ENCODE measurements at regions not wholly inside any gene's neighbourhood (a gene's known extent, or its start where the extent isn't known, plus 50 kb on each side); places are given as distances from the start of the nearest gene placed in this dataset.

DNA sequence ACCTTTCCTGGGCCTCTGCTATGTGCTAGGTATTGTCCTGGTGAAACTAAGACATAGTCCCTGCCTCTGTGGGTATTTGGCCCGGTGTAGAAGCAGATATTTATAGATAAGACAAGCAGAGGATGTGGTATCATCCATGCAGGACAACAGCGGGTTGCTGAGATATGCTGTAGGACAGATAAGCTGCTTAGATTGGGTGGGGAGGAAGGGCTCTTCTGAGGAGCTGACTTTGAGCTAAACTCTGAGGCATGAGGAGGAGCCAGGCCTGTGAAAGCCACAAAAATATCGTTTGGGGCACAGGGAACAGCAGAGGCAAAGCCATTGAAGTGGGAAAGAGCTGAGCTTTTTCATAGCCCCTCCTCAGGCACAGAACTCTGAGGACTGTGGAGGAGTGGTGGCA is 492.5 kb upstream of the CFAP20DC start:
- DNase-seq (ENCODE audit: low spot score) = no peak

DNA sequence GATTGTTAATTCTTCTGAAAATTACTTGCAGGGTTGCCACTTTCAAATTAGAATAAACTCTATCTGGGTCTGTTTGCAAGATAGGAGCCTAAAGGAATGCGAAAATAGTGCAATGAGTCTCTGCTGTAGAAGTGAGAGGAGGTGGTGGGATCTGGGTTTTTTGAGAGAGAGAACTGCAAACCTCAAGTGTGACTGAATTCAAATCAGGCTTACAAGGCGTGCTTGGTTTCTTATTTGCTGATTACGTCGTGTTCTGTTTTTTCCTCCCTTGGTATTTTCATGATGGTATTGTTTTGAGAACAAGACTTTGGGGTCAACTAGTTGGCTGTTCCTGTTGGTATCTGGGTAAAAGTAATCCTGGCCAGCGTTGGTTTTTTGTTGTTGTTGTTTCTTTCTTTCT is 490.9 kb upstream of the CFAP20DC start:
- DNase-seq (ENCODE audit: low spot score) = no peak

GRCh38 chr3:59540241-59540640 is 490.4 kb upstream of the CFAP20DC start:
- DNase-seq (ENCODE audit: low spot score) = no peak

- no peak for DNase-seq (ENCODE audit: low spot score)
These were observed 489.1 kb upstream of the CFAP20DC start for GRCh38 chr3:59538753-59539432.

DNA sequence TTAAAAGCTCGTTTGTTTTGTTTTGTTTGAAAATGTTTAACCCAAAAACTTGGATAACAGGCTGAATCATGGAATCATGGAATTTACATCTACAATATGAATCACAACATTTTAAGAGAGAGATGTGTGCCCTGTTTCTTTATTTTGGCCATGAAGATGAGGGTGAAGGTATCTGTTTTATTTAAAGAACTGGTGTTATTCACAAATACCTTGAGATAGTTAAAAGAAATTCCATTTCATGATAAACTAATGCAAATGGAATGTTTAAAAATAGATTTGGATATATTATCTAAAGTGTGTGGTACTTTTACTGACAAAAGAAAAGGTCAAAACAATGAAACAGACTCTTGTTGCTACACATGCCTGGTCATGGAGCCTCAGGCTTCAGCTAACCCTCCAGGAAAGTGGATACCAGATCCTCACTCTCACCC is 486.0 kb upstream of the CFAP20DC start:
- DNase-seq (ENCODE audit: low spot score) = no peak

- no peak for DNase-seq (ENCODE audit: low spot score)
These were observed 482.2 kb upstream of the CFAP20DC start for GRCh38 chr3:59531994-59532393.

DNA sequence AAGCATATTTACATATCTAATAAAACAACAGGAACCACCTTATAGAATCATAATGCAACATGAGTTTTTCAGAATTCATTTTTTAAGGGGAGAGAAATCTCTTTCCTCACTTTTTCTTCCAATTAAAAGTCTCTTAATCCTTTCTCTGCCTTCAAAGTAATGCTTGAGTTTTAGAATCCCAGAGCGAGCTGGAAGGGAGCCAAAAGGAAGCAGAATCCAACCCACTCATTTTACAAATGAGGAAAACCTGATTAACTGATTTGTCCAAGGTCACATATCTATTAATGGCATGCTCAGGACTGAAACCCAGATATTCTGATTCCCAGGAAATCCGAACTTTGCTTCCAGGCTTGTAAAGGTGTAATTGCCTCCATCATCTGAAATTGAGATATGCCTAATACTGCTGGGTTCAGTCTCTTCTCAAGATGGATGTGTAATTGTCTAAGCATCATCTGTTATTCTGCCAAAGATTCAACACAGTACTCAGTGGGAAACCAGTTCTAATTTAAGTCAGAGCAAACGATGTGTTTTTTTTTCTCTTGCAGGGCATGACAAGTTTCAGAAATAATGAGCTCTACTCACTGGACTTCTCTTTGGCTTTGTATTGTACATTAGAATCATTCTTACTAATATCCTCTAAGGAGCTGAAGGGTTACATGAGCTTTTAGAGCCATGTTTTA is 481.4 kb upstream of the CFAP20DC start:
- no peak for DNase-seq (ENCODE audit: low spot score)

GRCh38 chr3:59528251-59528650 is 478.4 kb upstream of the CFAP20DC start:
- no peak for DNase-seq (ENCODE audit: low spot score)

DNA sequence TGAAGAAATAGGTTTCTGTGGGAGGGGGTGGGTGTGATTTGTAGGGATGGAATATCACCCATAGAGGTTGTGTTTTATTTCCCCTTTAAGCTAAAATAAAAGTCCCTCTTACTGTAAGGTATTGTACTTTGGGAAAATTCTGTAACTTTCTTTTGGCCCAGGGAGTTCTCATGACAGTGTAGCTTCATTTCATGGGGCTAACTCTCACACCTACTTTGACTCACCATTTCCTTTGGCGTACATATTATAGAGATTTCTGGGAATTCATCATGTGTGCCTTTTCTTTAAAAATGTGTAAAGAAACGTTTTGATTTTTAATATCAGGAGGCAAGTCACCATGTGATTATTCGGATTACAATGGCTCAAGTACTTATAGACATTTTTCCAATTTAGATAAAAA is 477.7 kb upstream of the CFAP20DC start:
- DNase-seq (ENCODE audit: low spot score) = no peak

DNA sequence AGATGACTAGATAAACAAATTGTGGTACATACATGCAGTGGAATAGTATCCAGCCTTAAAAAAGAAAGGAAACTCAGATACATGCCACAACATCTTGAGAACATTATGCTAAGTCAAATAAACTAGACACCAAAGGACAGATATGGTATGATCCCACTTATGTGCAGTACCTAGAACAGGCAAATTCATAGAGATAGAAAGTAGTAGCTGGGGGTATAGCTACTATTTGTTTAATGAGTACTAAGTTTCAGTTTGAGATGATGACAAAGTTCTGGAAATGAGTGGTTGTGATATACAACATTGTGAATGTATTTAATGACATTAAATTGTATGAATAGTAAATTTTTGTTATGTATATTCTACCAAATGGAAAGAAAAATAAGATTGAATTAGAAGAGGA is 477.2 kb upstream of the CFAP20DC start:
- DNase-seq (ENCODE audit: low spot score) = no peak

DNA sequence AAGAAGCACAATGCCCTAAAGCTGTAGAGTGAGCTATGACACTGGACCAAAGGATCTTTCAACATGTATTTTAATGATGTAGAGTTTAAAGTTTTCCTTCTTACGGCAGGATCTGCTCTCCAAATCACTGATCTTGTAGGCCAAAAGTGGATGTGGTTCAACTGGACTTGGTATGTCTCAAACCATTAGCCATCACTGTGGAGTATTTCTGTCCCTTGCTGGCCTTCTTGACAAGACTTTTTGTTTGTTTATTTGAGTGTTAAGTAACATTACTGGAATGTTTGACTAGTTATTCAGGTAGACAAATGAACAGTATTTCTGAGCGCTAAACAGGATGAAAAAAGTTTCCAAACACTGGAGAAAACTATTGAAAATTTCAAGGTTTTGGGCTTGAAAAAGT is 472.7 kb upstream of the CFAP20DC start:
- no peak for DNase-seq (ENCODE audit: low spot score)

DNA sequence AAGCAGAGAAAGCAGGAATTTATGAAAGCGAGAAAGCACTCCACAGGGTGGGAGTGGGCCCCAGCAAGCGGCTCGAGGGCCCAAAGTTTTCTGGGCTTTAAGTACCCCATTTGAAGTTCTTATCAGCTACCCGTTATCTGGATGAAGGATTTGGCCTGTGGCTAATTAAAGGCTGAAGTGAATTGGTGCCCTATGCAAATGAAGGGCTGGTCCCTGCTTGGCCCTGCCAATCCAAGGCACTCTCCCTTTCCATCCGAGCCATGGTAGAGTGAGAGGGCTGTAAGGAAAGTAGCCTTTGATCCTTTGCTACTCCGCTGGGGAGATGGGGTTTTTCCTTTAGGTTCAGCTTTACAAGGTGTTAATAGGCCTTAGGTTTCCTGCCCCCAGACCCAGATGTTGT is 469.3 kb upstream of the CFAP20DC start:
- no peak for DNase-seq (ENCODE audit: low spot score)

DNA sequence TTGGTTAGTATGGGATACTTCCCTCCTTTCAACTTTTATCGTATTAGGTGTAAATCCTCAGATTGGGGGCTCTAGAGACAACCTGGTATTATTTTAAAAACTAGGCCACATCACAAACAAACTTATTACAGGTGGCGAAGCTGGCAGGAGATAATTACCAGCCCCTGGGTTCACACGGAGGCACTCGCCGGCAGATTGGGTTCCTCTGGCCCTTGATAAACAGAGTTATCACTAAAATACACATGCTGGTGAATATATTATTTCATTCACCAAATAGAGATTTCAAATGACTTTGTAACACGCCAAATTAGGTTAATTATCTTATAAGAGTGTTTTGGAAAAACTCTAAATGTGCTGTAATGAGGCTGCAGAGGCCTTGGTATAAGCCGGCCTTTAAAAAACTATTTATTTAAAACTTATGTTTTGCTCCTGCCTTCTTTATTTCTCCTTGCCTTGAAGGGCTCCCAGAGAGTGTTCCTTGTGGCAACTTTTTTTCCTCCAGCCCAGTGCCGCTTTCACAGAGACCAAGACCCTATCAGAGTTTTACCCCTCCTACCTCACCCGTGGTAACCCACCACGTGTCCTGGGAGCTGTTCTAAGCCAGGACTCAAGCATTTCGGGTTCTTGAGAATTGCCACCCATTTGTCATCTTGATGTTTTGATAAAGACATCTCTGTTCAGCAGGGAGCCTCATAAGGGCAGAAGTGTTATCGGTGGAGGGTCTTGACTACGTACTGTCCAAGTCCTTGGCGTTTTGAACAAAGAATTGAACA is 468.6 kb upstream of the CFAP20DC start:
- DNase-seq (ENCODE audit: low spot score) = no peak

- DNase-seq (ENCODE audit: low spot score) = no peak
These were observed 467.6 kb upstream of the CFAP20DC start for GRCh38 chr3:59517388-59517787.

GRCh38 chr3:59515966-59516365 is 466.1 kb upstream of the CFAP20DC start:
- no peak for DNase-seq (ENCODE audit: low spot score)

- no peak for DNase-seq (ENCODE audit: low spot score)
These were observed 465.1 kb upstream of the CFAP20DC start for GRCh38 chr3:59514865-59515482.

GRCh38 chr3:59513570-59513969 is 463.7 kb upstream of the CFAP20DC start:
- DNase-seq (ENCODE audit: low spot score) = no peak

DNA sequence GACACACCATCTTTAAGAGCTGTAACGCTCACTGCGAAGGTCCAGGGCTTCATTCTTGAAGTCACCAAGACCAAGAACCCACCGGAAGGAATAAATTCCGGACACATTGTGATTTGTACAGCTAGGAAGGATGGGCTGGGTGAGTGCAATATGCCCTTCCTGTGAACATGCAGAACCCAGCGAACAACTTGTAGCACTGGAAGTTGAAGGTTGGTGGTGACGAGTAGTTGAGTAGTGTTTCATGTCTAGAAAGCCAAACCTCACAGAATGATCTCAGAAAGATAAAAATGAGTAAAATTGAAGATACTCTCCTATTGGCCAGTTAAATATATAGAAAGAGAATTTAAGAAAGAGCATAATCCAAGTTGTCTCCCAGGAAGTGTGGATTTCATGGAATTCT is 462.2 kb upstream of the CFAP20DC start:
- no peak for DNase-seq (ENCODE audit: low spot score)

DNA sequence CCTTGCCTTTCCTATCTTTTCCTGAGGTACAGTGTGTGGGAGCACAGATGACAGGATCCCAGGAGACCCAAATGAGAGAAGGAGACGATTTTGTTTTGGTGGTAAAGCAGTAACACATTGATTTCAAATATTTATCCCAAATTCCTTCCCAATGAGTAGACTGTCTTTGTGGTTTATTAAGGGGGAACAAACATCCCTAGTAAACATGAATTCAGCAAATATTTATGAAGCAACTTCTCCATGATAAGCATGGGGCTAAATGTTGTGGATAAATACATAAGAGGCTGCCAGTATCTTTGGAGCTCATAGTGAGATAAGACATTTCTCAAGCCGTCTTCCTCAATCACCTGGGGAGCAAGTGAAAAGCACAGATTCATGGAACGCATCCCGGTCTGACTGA is 460.8 kb upstream of the CFAP20DC start:
- DNase-seq (ENCODE audit: low spot score) = no peak

GRCh38 chr3:59508273-59508672 is 458.4 kb upstream of the CFAP20DC start:
- DNase-seq (ENCODE audit: low spot score) = no peak

DNA sequence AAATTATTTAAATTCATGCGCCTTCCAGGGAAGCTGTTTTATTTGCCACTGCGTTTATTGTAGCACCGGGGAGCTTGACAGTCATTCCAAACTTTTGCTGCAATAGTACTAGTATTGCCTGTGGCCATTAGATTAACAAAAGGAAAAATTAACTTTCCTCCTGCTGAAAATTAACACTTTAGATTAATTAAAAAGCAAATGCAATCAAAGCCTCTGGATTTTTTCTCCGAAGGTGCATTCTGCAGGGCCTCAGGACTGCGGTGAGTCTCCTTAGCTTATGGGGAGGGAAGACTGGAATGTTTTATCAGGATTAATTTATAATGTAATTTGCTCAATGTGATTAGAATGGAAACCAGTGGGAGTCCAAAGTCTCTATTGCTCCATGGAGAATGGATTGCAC is 456.4 kb upstream of the CFAP20DC start:
- no peak for DNase-seq (ENCODE audit: low spot score)

GRCh38 chr3:59503441-59503840 is 453.6 kb upstream of the CFAP20DC start:
- no peak for DNase-seq (ENCODE audit: low spot score)

DNA sequence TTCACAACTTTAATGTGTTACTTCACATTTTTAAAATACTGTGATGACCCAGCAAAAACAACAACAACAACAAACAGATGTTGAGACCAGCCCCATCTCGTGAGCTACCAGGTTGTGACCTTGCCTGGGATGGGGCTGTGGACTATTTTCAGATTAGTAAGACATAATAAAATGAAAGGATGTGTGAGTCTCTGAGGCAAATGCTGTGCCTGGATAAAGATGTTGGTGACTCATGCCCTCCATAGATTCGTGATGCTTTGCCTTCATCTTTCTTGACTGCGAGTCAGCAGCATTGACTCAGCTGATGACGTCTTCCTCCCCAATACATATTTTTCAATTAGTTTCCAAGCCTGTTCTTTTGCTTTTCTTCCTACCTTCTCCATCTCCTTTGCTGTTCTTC is 453.0 kb upstream of the CFAP20DC start:
- DNase-seq (ENCODE audit: low spot score) = peak; percentile 76
